Thoracic aorta (tissue), 2 donors: ENCODE measurements at regions not wholly inside any gene's neighbourhood (a gene's known extent, or its start where the extent isn't known, plus 50 kb on each side); places are given as distances from the start of the nearest gene placed in this dataset.

Source experiments
- ATAC-seq: fragments of 150-250 bp; one replicate; pipeline ENCODE4 v1.8.0; 2017; ENCODE audit warnings: low read depth; ENCODE audit not compliant: insufficient number of reproducible peaks, low FRiP score
- DNase-seq: peaks from one replicate; pipeline ENCODE4 v3.0.0-alpha.2; 2020; ENCODE audit warnings: low spot score
- H3K27ac ChIP-seq, 2 donors: fragments of 200-600 bp; sonication (generic); 1 replicate in 1 of 2; 2 replicates in 1 of 2; pipeline ENCODE4 v1.5.1; 2016; ENCODE audit warnings: mild to moderate bottlenecking in 2 of 2, moderate library complexity in 2 of 2
- H3K27me3 ChIP-seq: fragments of 200-600 bp; sonication (generic); replicated peaks from 2 replicates; pipeline ENCODE4 v1.6.0; 2016; ENCODE audit warnings: mild to moderate bottlenecking; ENCODE audit not compliant: insufficient read depth
- H3K36me3 ChIP-seq: fragments of 200-600 bp; sonication (generic); one replicate; pipeline ENCODE4 v1.5.1; 2016
- H3K4me1 ChIP-seq, 2 donors: fragments of 200-600 bp; sonication (generic); 1 replicate in 1 of 2; 2 replicates in 1 of 2; pipeline versions ENCODE4 v1.5.1 to v1.6.0; 2016; ENCODE audit warnings: low read depth in 2 of 2, mild to moderate bottlenecking in 1 of 2; ENCODE audit not compliant: control insufficient read depth in 1 of 2
- H3K4me3 ChIP-seq: fragments of 200-600 bp; sonication (generic); 2 replicates; pipeline ENCODE4 v1.5.1; 2016; ENCODE audit warnings: mild to moderate bottlenecking
- H3K9me3 ChIP-seq: fragments of 200-600 bp; sonication (generic); 2 replicates; pipeline ENCODE4 v1.5.1; 2016
- CTCF ChIP-seq: fragments of 200-600 bp; sonication (generic); IDR thresholded peaks from one replicate; pipeline ENCODE4 v1.5.1; 2019; ENCODE audit warnings: antibody characterized with exemption

- Histone ChIP-seq H3K9me3 (no peaks in the 10 kb centered on the region), H3K4me1 (no peaks in the 10 kb centered on the region), H3K27me3 (no peaks in the 10 kb centered on the region), H3K36me3 (no peaks in the 10 kb centered on the region), H3K4me3 (no peak overlapping the region), H3K27ac (no peak overlapping the region)
- ATAC-seq (no peak), DNase-seq (no peak)
- TF ChIP-seq CTCF = no peak
Observed at GRCh38 chr10:63896992-63897391, 375.8 kb downstream of the REEP3 start.

GRCh38 chr10:63899673-63900300 lies 378.6 kb downstream of the REEP3 start:
- Histone ChIP-seq H3K4me1 (no peaks in the 10 kb centered on the region), H3K36me3 (no peaks in the 10 kb centered on the region), H3K27me3 (no peaks in the 10 kb centered on the region), H3K27ac (no peak overlapping the region), H3K4me3 (no peak overlapping the region), H3K9me3 (no peaks in the 10 kb centered on the region)
- ATAC-seq = no peak
- no peak for TF ChIP-seq CTCF
- no peak for DNase-seq

- no peak for DNase-seq
- TF ChIP-seq CTCF = no peak
- Histone ChIP-seq H3K9me3 (no peaks in the 10 kb centered on the region), H3K36me3 (no peaks in the 10 kb centered on the region), H3K27ac (no peak overlapping the region), H3K4me1 (no peaks in the 10 kb centered on the region), H3K4me3 (no peak overlapping the region), H3K27me3 (no peaks in the 10 kb centered on the region)
- ATAC-seq = no peak
Observed at GRCh38 chr10:63901228-63901627, 380.0 kb downstream of the REEP3 start.

GRCh38 chr10:63901881-63902280 lies 380.7 kb downstream of the REEP3 start:
- no peak overlapping the region for H3K27ac ChIP-seq
- no peak for TF ChIP-seq CTCF
- DNase-seq = no peak
- H3K9me3 ChIP-seq = no peaks in the 10 kb centered on the region
- H3K4me3 ChIP-seq = no peak overlapping the region
- no peaks in the 10 kb centered on the region for H3K4me1 ChIP-seq
- ATAC-seq = no peak
- H3K36me3 ChIP-seq = no peaks in the 10 kb centered on the region
- H3K27me3 ChIP-seq = no peaks in the 10 kb centered on the region

- H3K27ac ChIP-seq = no peak overlapping the region
- ATAC-seq = no peak
Observed at GRCh38 chr10:63910806-63911205, 389.6 kb downstream of the REEP3 start.

More at GRCh38 chr10:63910806-63911205, 389.6 kb downstream of the REEP3 start:
- no peaks in the 10 kb centered on the region for H3K36me3 ChIP-seq
- DNase-seq = no peak
- no peaks in the 10 kb centered on the region for H3K9me3 ChIP-seq
- no peak overlapping the region for H3K4me3 ChIP-seq
- no peaks in the 10 kb centered on the region for H3K4me1 ChIP-seq
- no peaks in the 10 kb centered on the region for H3K27me3 ChIP-seq
- no peak for TF ChIP-seq CTCF
